Psoas muscle (tissue), 7 donors: ENCODE measurements at regions not wholly inside any gene's neighbourhood (a gene's known extent, or its start where the extent isn't known, plus 50 kb on each side); places are given as distances from the start of the nearest gene placed in this dataset.

Experiments
- ATAC-seq, 4 donors: fragments of 200-7000 bp; cut with Tn5 transposase; one replicate each; pipeline ENCODE4 v1.9.1; 2020; ENCODE audit warnings: moderate library complexity in 3 of 4, mild to moderate bottlenecking in 2 of 4
- DNase-seq, 2 donors: peaks; one replicate each; pipeline ENCODE4 v3.0.0-alpha.2; 2020
- H3K27ac ChIP-seq: fragments of 200-600 bp; one replicate; pipeline ENCODE4 v1.8.0; 2022
- H3K27me3 ChIP-seq, 3 donors: fragments of 200-600 bp in 1 of 3; one replicate each; pipeline versions ENCODE4 v1.6.1 to v1.8.0; 2013 to 2022; ENCODE audit warnings: low read length in 2 of 3, mild to moderate bottlenecking in 2 of 3, moderate library complexity in 1 of 3; ENCODE audit not compliant: insufficient read depth in 3 of 3
- H3K36me3 ChIP-seq, 2 donors: fragments of 200-600 bp in 1 of 2; one replicate each; pipeline versions ENCODE4 v1.6.1 to v1.8.0; 2013 to 2022; ENCODE audit warnings: low read depth in 1 of 2, mild to moderate bottlenecking in 1 of 2, moderate library complexity in 1 of 2; ENCODE audit not compliant: insufficient read depth in 1 of 2
- H3K4me1 ChIP-seq: fragments of 200-600 bp; one replicate; pipeline ENCODE4 v1.8.0; 2022
- H3K4me3 ChIP-seq: fragments of 200-600 bp; one replicate; pipeline ENCODE4 v1.8.0; 2022; ENCODE audit warnings: mild to moderate bottlenecking
- H3K9me3 ChIP-seq: fragments of 200-600 bp; one replicate; pipeline ENCODE4 v1.8.0; 2022
- WGBS, 3 donors: extraction: QIAGEN DNeasy Blood & Tissue Kit; methylation state at CpG; one replicate each; pipeline versions ENCODE4 v1.1.6 to v1.1.7; 2013; 5-methylcytosine and 5-hydroxymethylcytosine counted together
- intact Hi-C, 2 donors: fragments of 100-400 bp; cut with DNase I; formaldehyde crosslinking; loops; one replicate each; pipeline versions ENCODE4 v1.11.0 to v1.14.2; 2022
- TF ChIP-seq, protein P1 (sequence below): fragments of 200-600 bp; IDR thresholded peaks from one replicate; pipeline ENCODE4 v1.8.0; 2022; ENCODE audit warnings: antibody characterized with exemption
- donor health status: healthy with polysubstance abuse.
- donor health status: DM: no; HTN: no; CAD: no; lungs with moderate emphysema.
- donor health status: Bipolar disorder and iron deficiency.
- donor health status: healthy.
- donor health status: DM: yes; HTN: yes; CAD: no.
- donor health status: DM: no; HTN: no; CAD: no.
- donor health status: DM: yes; HTN: yes; CAD: no.

- TF ChIP-seq, protein P1, sequence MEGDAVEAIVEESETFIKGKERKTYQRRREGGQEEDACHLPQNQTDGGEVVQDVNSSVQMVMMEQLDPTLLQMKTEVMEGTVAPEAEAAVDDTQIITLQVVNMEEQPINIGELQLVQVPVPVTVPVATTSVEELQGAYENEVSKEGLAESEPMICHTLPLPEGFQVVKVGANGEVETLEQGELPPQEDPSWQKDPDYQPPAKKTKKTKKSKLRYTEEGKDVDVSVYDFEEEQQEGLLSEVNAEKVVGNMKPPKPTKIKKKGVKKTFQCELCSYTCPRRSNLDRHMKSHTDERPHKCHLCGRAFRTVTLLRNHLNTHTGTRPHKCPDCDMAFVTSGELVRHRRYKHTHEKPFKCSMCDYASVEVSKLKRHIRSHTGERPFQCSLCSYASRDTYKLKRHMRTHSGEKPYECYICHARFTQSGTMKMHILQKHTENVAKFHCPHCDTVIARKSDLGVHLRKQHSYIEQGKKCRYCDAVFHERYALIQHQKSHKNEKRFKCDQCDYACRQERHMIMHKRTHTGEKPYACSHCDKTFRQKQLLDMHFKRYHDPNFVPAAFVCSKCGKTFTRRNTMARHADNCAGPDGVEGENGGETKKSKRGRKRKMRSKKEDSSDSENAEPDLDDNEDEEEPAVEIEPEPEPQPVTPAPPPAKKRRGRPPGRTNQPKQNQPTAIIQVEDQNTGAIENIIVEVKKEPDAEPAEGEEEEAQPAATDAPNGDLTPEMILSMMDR, result no peak
- ATAC-seq, result no peak
- WGBS, 3 donors, result 83 to 93% (median 92%) methylated on average over 2 of the region's 2 CpGs
Measured at GRCh38 chr5:96159043-96159442, 197.4 kb upstream of the ELL2 start.

DNA sequence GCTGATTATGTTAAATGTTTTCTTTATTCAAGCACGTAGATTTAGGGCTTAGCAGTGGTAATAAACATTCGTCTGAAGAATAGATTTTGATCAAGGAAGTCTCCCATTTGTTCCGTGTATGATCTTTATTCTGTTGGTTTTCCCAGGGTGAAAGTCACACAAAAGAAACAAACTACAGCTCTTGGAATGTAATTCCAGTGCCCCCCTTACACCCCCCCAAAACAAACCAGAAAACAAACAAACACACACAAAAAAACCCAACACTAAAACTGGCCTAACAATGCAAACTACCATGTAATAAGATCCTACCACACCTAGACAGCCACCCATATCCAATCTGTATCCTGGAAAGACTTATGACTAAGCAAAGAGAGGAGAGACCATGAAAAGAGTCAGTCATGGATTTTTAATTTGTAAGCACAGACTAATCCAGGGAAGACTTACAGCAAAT lies 196.2 kb upstream of the ELL2 start:
- WGBS, 3 donors, result 71 to 78% (median 75%) methylated on average over 3 of the region's 3 CpGs
- Histone ChIP-seq H3K9me3 (no peaks in the 10 kb centered on the region), H3K4me3 (no peak overlapping the region), H3K36me3 (no peaks in the 10 kb centered on the region), H3K4me1 (no peaks in the 10 kb centered on the region), H3K27me3 (no peaks in the 10 kb centered on the region), H3K27ac (no peak overlapping the region)
- intact Hi-C loops, result no loop called here
- ATAC-seq (no peak), DNase-seq (no peak)
- TF ChIP-seq, protein P1, result no peak

More at GRCh38 chr5:96159043-96159442, 197.4 kb upstream of the ELL2 start:
- Histone ChIP-seq H3K27me3 (no peaks in the 10 kb centered on the region), H3K27ac (no peak overlapping the region), H3K9me3 (no peaks in the 10 kb centered on the region), H3K36me3 (no peaks in the 10 kb centered on the region), H3K4me3 (no peak overlapping the region), H3K4me1 (no peaks in the 10 kb centered on the region)
- DNase-seq, result no peak
- intact Hi-C loops, result no loop called here

DNA sequence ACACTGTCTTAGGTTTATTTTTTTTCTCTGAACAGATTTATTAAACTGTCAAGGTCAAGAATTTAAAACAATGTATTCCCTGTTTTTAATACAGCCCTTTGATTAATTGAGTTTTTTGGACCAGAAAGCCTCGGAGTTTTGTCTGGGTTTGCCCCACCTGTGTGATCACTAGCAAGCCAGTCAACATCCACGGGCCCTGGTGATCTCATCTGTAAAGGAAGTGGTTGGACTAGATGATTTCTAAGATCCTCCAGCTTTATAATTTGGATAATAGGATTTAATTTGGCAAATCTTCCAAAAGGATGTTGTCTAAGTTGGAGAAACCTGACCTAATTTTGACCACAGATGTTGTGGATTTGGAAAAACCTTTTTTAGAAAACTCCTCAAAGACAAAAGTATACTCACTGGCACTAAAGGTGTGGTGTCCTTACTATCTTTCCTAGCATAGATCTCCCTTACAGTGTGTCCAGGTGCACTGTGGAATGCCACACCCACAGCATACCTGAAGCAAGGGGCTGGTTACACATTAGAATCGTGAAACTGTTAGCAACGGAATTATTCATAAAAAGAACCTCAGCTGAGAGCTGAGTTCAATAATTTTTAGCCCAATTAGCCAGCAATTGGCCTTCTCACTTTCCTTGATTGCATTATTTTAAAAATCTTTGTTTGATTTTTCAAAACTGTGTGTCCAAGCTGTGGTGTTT lies 195.6 kb upstream of the ELL2 start:
- ATAC-seq (no peak), DNase-seq (no peak)
- Histone ChIP-seq H3K9me3 (no peaks in the 10 kb centered on the region), H3K27me3 (no peaks in the 10 kb centered on the region), H3K36me3 (no peaks in the 10 kb centered on the region), H3K4me3 (no peak overlapping the region), H3K27ac (no peak overlapping the region), H3K4me1 (no peaks in the 10 kb centered on the region)
- TF ChIP-seq, protein P1, result no peak
- 65 to 68% (median 67%) methylated on average over 4 of the region's 4 CpGs for WGBS, 3 donors
- intact Hi-C loops, result no loop called here

GRCh38 chr5:96155147-96155546 lies 193.5 kb upstream of the ELL2 start:
- H3K9me3 ChIP-seq, result no peaks in the 10 kb centered on the region
- no peak overlapping the region for H3K4me3 ChIP-seq
- no peak overlapping the region for H3K27ac ChIP-seq
- DNase-seq (no peak), ATAC-seq (no peak)
- TF ChIP-seq, protein P1, result no peak
- no peaks in the 10 kb centered on the region for H3K27me3 ChIP-seq
- 89 to 95% (median 93%) methylated on average over 2 of the region's 2 CpGs for WGBS, 3 donors
- no peaks in the 10 kb centered on the region for H3K4me1 ChIP-seq
- intact Hi-C loops, result no loop called here
- H3K36me3 ChIP-seq, result no peaks in the 10 kb centered on the region

DNA sequence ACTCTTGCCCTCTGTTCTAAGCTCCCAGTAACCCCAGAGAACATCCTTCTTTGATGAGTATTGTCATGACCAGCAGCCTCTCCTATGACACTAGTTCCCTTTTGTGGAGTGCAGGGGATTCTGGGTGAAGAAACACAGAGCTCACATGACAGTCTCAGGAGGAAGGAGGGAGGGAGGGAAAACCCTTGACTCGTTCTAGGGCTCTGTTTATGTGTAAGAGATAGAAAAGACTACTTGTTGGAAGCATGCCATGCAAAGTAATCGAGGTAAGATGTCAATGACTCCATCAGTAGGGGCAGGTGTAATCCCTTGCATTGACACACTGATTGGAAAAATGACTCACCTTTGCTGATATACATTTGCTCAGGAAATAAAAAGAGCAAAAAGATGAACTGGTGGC lies 190.2 kb upstream of the ELL2 start:
- Histone ChIP-seq H3K9me3 (no peaks in the 10 kb centered on the region), H3K27ac (no peak overlapping the region), H3K4me3 (no peak overlapping the region), H3K4me1 (no peaks in the 10 kb centered on the region), H3K36me3 (no peaks in the 10 kb centered on the region), H3K27me3 (no peaks in the 10 kb centered on the region)
- ATAC-seq (no peak), DNase-seq (no peak)
- TF ChIP-seq, protein P1, result no peak
- intact Hi-C loops, result no loop called here
- WGBS, 3 donors, result 31 to 52% (median 34%) methylated on average over 2 of the region's 2 CpGs
